BE2C (cell line): ENCODE measurements at regions not wholly inside any gene's neighbourhood (a gene's known extent, or its start where the extent isn't known, plus 50 kb on each side); places are given as distances from the start of the nearest gene placed in this dataset.

ENCODE experiments used
- DNase-seq: peaks from one replicate; pipeline ENCODE4 v3.0.0-alpha.2; 2020
- H3K27me3 ChIP-seq: fragments of 250-450 bp; sonication (Bioruptor Pico); 2 replicates; pipeline ENCODE4 v1.5.1; 2020; ENCODE audit warnings: mild to moderate bottlenecking
- H3K36me3 ChIP-seq: fragments of 250-450 bp; sonication (Bioruptor Pico); 2 replicates; pipeline ENCODE4 v1.5.1; 2020; ENCODE audit warnings: mild to moderate bottlenecking
- H3K4me1 ChIP-seq: fragments of 250-450 bp; sonication (Bioruptor Pico); 2 replicates; pipeline ENCODE4 v1.5.1; 2020
- H3K4me3 ChIP-seq: 2 replicates; pipeline ENCODE4 v1.5.1; 2011; ENCODE audit warnings: low read depth, low read length
- H3K9me3 ChIP-seq: fragments of 250-450 bp; sonication (Bioruptor Pico); 2 replicates; pipeline ENCODE4 v1.5.1; 2020
- TF ChIP-seq, protein P1 (sequence below): IDR thresholded peaks from 2 replicates; pipeline ENCODE4 v1.5.1; 2012; ENCODE audit warnings: mild to moderate bottlenecking, low read depth, low read length

DNA sequence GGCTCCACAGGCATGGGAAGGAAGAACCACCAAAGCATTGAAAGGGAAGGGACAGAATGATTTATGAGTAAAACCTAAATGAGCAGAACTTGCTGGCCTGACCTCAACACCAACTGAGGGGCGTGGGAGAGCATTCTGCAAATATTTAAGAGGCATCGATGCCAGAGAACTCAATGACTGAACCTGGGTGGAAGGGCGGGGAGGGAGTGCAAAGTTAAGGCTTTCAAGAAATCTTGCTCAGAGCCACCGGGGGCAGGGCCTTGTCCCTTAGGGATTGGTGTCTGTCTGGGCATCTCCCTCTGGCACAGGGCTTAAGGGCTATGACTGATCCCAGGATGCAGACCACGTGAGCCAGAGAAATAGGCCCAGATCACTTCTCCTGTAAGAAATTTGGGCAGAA lies 137.1 kb downstream of the ADAMTS15 start:
- Histone ChIP-seq H3K36me3 (no peaks in the 10 kb centered on the region), H3K4me1 (no peaks in the 10 kb centered on the region), H3K9me3 (no peaks in the 10 kb centered on the region), H3K27me3 (no peaks in the 10 kb centered on the region), H3K4me3 (no peak overlapping the region)
- no peak for DNase-seq
- TF ChIP-seq, protein P1, sequence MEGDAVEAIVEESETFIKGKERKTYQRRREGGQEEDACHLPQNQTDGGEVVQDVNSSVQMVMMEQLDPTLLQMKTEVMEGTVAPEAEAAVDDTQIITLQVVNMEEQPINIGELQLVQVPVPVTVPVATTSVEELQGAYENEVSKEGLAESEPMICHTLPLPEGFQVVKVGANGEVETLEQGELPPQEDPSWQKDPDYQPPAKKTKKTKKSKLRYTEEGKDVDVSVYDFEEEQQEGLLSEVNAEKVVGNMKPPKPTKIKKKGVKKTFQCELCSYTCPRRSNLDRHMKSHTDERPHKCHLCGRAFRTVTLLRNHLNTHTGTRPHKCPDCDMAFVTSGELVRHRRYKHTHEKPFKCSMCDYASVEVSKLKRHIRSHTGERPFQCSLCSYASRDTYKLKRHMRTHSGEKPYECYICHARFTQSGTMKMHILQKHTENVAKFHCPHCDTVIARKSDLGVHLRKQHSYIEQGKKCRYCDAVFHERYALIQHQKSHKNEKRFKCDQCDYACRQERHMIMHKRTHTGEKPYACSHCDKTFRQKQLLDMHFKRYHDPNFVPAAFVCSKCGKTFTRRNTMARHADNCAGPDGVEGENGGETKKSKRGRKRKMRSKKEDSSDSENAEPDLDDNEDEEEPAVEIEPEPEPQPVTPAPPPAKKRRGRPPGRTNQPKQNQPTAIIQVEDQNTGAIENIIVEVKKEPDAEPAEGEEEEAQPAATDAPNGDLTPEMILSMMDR = no peak

DNA sequence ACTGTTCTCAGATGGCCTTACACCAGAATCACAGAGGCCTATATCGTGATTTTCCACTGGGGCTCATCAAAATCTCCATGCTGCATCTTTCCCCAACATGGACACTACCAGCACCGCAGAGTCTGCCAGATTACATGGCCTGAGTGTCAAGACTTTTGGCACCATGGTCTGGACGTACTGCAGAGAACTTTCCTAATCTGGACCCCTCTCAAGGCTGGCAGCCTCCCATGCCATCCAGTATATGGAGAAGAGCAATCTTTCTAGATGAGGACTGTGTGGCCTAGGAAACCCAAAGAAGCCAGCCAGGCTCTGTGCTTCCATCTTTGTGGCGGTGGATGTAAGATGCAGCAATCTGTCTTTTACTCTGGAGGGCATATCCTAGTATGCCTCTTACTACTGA lies 139.2 kb downstream of the ADAMTS15 start:
- no peak overlapping the region for H3K4me3 ChIP-seq
- TF ChIP-seq, protein P1 = no peak
- H3K27me3 ChIP-seq = no peaks in the 10 kb centered on the region
- H3K9me3 ChIP-seq = no peaks in the 10 kb centered on the region
- no peaks in the 10 kb centered on the region for H3K4me1 ChIP-seq
- H3K36me3 ChIP-seq = no peaks in the 10 kb centered on the region
- no peak for DNase-seq

DNA sequence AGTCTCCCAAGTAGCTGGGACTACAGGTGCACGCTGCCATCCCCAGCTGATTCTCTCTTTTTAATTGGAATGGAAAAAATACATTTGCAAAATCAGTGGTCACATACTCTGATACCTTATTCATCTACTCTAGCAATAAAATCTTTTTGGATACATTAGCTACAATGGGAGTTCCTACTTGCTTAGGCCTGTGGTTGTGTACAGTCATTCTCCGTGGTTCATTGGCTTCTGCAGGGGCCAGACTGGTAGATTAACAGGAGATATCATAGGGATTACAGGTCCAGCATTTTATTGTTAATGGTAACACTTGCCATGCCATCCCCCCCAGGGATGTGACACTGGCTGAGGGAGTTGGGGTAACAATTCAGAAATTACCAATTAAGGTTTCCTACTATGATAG lies 140.0 kb downstream of the ADAMTS15 start:
- H3K4me3 ChIP-seq = no peak overlapping the region
- no peaks in the 10 kb centered on the region for H3K36me3 ChIP-seq
- TF ChIP-seq, protein P1 = no peak
- H3K4me1 ChIP-seq = no peaks in the 10 kb centered on the region
- no peaks in the 10 kb centered on the region for H3K9me3 ChIP-seq
- H3K27me3 ChIP-seq = no peaks in the 10 kb centered on the region
- DNase-seq = no peak

DNA sequence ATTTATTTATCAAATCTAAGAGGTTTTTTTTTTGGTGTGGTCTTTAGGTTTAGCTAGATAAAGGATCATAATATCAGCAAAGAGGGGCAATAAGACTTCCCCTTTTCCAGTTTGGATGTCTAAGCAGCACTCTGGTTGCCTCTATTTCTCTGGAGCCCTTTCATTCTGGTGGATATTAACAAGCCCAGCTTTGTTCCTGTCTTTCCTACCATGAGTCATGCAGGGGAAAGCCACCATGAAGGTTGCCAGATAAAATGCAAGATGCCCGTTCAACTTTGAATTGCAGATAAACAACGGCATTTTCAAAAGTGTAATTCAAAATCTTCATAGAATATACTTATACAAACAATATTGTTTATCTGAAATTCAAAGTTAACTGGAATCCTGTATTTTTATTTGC lies 143.6 kb downstream of the ADAMTS15 start:
- TF ChIP-seq, protein P1 = no peak
- H3K36me3 ChIP-seq = no peaks in the 10 kb centered on the region
- no peaks in the 10 kb centered on the region for H3K27me3 ChIP-seq
- H3K4me1 ChIP-seq = no peaks in the 10 kb centered on the region
- no peaks in the 10 kb centered on the region for H3K9me3 ChIP-seq
- DNase-seq = no peak
- no peak overlapping the region for H3K4me3 ChIP-seq

DNA sequence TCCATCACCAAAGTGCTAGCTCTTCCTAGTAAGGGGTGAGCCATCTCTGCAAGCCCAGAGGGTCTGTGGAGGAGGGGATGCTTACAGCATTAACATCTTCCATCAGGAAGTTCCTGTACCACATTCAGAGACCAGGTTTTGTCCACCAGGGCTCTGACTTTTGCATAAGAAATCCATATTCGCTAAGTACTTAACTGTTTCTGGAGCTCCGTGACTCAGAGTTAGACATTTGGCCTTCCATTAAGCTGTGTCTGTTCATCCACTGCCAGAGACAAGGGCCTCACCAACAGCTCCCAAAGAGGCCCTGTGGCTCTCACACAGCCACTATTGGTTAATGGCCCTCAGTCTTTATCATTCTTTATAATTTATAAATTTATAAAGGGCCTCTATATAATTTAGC lies 144.6 kb downstream of the ADAMTS15 start:
- Histone ChIP-seq H3K4me1 (no peaks in the 10 kb centered on the region), H3K27me3 (no peaks in the 10 kb centered on the region), H3K9me3 (no peaks in the 10 kb centered on the region), H3K4me3 (no peak overlapping the region), H3K36me3 (no peaks in the 10 kb centered on the region)
- no peak for DNase-seq
- TF ChIP-seq, protein P1 = no peak

DNA sequence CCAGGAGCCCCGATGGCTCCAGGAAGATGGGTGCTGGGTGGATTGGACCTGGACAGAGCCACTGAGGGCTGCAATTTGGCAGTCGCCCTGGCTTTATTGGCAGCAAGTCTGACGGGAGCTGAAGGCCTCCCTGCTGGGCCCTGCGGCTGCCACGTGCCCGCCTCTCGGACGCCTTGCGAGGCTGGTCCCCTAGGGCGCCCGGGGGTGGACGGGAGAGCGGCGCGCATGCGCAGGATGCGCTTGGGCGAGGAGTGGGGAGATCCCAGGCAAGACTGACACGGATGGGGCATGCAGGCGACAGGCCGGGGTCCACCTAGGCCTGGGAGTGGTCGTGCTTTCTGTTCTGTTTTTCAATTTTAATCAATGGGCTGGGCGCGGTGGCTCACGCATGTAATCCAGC lies 150.0 kb downstream of the ADAMTS15 start:
- H3K27me3 ChIP-seq = no peaks in the 10 kb centered on the region
- H3K4me3 ChIP-seq = no peak overlapping the region
- H3K9me3 ChIP-seq = no peaks in the 10 kb centered on the region; the same call in 1 of the 2 replicates
- TF ChIP-seq, protein P1 = no peak
- no peak for DNase-seq
- H3K4me1 ChIP-seq = peaks cover 9% of the 10 kb centered on the region
- H3K36me3 ChIP-seq = no peaks in the 10 kb centered on the region
